PC-9 (cell line): ENCODE measurements at regions not wholly inside any gene's neighbourhood (a gene's known extent, or its start where the extent isn't known, plus 50 kb on each side); places are given as distances from the start of the nearest gene placed in this dataset.

ENCODE experiments used
- CTCF ChIP-seq: fragments of 200-600 bp; sonication (generic); conservative IDR thresholded peaks from 2 replicates; pipeline ENCODE4 v1.6.1; 2017; ENCODE audit warnings: mixed run types, antibody characterized with exemption, mild to moderate bottlenecking, moderate library complexity
- EZH2 ChIP-seq: fragments of 200-600 bp; sonication (generic); IDR thresholded peaks from 2 replicates; pipeline ENCODE4 v1.8.0; 2017; ENCODE audit warnings: antibody characterized with exemption, low read depth

- TF ChIP-seq CTCF: no peak
- TF ChIP-seq EZH2: no peak
Observed at GRCh38 chr1:29518183-29518835, 282.0 kb downstream of the PTPRU start.
